Body of pancreas (tissue), 4 donors: ENCODE measurements at regions not wholly inside any gene's neighbourhood (a gene's known extent, or its start where the extent isn't known, plus 50 kb on each side); places are given as distances from the start of the nearest gene placed in this dataset.

Experiments used
- POLR2A ChIP-seq, 3 donors: fragments of 450-650 bp; IDR thresholded peaks; one replicate each; pipeline ENCODE4 v1.6.1; 2016; ENCODE audit warnings: antibody characterized with exemption in 3 of 3, mild to moderate bottlenecking in 2 of 3
- TF ChIP-seq, protein P1 (sequence below), 7 experiments: fragments of 450-650 bp in 4 of 7; fragments of 200-600 bp in 3 of 7; sonication (generic) in 3 of 7; IDR thresholded peaks; one replicate each; pipeline ENCODE4 v1.5.1; 2016 to 2019; ENCODE audit warnings: antibody characterized with exemption in 7 of 7

DNA sequence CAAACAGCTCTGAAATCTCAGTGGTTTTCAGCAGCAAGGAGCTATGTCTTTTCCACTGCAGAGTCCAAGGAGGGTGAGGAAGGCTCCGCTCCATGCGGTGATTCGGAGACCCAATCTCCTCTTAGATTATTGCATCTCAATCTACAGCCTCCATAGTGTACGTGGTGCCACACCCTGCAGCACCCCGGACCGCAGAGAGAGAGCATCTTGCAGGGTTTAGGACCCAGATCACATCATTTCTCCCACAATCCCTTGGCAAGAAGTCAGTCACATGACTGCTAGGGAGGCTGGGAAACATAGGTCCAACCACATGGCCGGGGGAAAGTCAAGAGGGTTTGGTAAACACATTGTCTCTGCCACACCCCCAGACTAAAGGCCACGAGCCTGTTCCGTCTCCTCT, 209.4 kb upstream of the TMEM132C start:
- TF ChIP-seq, protein P1, sequence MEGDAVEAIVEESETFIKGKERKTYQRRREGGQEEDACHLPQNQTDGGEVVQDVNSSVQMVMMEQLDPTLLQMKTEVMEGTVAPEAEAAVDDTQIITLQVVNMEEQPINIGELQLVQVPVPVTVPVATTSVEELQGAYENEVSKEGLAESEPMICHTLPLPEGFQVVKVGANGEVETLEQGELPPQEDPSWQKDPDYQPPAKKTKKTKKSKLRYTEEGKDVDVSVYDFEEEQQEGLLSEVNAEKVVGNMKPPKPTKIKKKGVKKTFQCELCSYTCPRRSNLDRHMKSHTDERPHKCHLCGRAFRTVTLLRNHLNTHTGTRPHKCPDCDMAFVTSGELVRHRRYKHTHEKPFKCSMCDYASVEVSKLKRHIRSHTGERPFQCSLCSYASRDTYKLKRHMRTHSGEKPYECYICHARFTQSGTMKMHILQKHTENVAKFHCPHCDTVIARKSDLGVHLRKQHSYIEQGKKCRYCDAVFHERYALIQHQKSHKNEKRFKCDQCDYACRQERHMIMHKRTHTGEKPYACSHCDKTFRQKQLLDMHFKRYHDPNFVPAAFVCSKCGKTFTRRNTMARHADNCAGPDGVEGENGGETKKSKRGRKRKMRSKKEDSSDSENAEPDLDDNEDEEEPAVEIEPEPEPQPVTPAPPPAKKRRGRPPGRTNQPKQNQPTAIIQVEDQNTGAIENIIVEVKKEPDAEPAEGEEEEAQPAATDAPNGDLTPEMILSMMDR (IDR thresholded peaks at IDR 0.05): no peak
- TF ChIP-seq POLR2A (IDR thresholded peaks at IDR 0.05): no peak
